Spinal cord (tissue), 9 donors: ENCODE measurements at regions not wholly inside any gene's neighbourhood (a gene's known extent, or its start where the extent isn't known, plus 50 kb on each side); places are given as distances from the start of the nearest gene placed in this dataset.

Experiments
- DNase-seq, 6 donors: peaks; one replicate each; pipeline versions ENCODE4 v3.0.0 to v3.0.0-alpha.2; 2013 to 2015; ENCODE audit warnings: low spot score in 6 of 6, low read depth in 4 of 6
- H3K27ac ChIP-seq: one replicate; pipeline ENCODE4 v1.5.1; 2013; ENCODE audit warnings: low read depth, low read length, control low read depth
- H3K27me3 ChIP-seq: one replicate; pipeline ENCODE4 v1.6.1; 2013; ENCODE audit warnings: low read length; ENCODE audit not compliant: control insufficient read depth, insufficient read depth
- H3K36me3 ChIP-seq: one replicate; pipeline ENCODE4 v1.6.1; 2013; ENCODE audit warnings: low read length; ENCODE audit not compliant: control insufficient read depth, insufficient read depth
- H3K4me1 ChIP-seq: one replicate; pipeline ENCODE4 v1.6.1; 2013; ENCODE audit warnings: low read length; ENCODE audit not compliant: control insufficient read depth, insufficient read depth
- H3K4me3 ChIP-seq: one replicate; pipeline ENCODE4 v1.5.1; 2013; ENCODE audit warnings: low read depth, low read length, control low read depth
- H3K9me3 ChIP-seq: one replicate; pipeline ENCODE4 v1.6.1; 2013; ENCODE audit warnings: low read length; ENCODE audit not compliant: control insufficient read depth, insufficient read depth
- WGBS: methylation state at CpG from one replicate; pipeline ENCODE4 v1.1.5; 2013; ENCODE audit warnings: missing lambda C conversion rate; ENCODE audit not compliant: insufficient coverage; 5-methylcytosine and 5-hydroxymethylcytosine counted together
- donor health status: healthy.

DNA sequence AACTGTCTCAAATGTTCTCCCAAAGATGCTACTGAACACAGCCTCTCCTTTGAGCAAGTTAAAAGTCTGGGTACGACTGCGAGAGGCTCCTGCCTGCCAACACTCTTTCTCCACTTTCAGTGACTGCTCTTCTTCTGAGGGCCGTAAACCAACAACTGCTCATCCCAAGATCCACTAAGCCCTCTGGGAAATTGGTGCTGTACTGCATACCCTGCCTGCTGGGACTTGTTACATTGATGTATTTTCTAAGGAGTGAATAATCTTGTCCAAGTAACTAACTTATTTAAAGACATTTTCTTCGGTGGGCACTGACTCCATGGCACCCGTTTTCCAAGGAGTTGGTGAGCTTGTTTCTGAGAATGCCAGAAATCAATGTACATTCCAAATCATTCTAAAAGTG is 87.2 kb downstream of the ZNF280B start:
- peaks cover 9% of the 10 kb centered on the region for H3K27me3 ChIP-seq

DNA sequence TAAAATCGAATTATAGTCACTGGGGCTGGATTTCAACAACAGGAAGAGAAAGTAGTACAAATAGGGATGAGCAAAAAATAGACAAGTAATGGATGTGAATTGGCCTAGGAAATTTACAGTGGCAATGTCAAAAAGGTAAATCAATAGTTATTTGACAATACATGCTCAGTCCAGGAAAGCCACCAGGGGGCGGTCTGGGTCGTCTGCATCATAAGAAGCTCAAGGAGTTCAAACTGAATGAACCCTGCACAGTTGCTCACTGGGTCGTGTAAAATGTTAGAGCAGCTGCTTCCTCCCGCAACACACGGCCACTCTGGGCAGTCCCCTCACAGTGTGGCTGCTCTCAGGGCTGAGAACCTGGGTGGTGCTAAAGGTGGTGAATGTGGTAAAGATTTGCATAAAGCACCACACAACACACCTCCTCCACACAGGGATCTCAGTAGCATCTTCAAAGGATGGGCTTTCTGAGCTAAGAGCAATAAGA is 85.9 kb downstream of the ZNF280B start:
- H3K27me3 ChIP-seq, result peaks cover 9% of the 10 kb centered on the region
- WGBS, result 0% methylated on average over 3 of the region's 6 CpGs
- H3K4me1 ChIP-seq, result peaks cover 3% of the 10 kb centered on the region
- no peak overlapping the region for H3K27ac ChIP-seq
- no peaks in the 10 kb centered on the region for H3K36me3 ChIP-seq
- peak in 2 of 6 donors; percentile 52 to 76 for DNase-seq
- H3K4me3 ChIP-seq, result no peak overlapping the region
- H3K9me3 ChIP-seq, result no peaks in the 10 kb centered on the region

More for the DNA sequence above, 87.2 kb downstream of the ZNF280B start:
- Histone ChIP-seq H3K4me3 (no peak overlapping the region), H3K27ac (no peak overlapping the region), H3K9me3 (no peaks in the 10 kb centered on the region), H3K36me3 (no peaks in the 10 kb centered on the region), H3K4me1 (peaks cover 3% of the 10 kb centered on the region)
- 26% methylated on average over 2 of the region's 5 CpGs for WGBS
- no peak for DNase-seq

- no peak overlapping the region for H3K4me3 ChIP-seq
- H3K36me3 ChIP-seq, result no peaks in the 10 kb centered on the region
- H3K9me3 ChIP-seq, result no peaks in the 10 kb centered on the region
- WGBS, result 100% methylated on average over 1 of the region's 3 CpGs
- H3K27me3 ChIP-seq, result peaks cover 8% of the 10 kb centered on the region
- no peak overlapping the region for H3K27ac ChIP-seq
- H3K4me1 ChIP-seq, result peaks cover 3% of the 10 kb centered on the region
- DNase-seq, result no peak
Measured at GRCh38 chr22:22423681-22424080, 84.9 kb downstream of the ZNF280B start.

- H3K27me3 ChIP-seq, result peaks cover 6% of the 10 kb centered on the region
Measured at GRCh38 chr22:22424210-22424800, 84.2 kb downstream of the ZNF280B start.

DNA sequence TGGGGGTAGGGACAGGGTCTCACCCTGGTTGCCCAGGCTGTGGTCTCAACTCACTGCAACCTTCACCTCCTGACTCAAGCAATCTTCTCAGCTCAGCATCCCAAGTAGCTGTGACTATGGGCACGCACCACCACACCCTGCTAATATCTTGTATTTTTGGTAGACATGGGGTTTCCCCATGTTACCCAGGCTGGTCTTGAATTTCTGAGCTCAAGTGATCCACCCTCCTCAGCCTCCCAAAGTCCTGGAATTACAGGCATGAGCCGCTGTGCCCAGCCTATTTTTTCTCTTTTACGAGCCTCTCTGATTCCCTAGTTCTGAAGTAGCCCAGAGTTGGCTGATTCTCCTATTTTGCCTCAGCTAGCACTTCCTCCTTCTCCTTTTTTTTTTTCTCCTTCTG is 83.6 kb downstream of the ZNF280B start:
- Histone ChIP-seq H3K36me3 (no peaks in the 10 kb centered on the region), H3K27ac (no peak overlapping the region), H3K27me3 (peaks cover 6% of the 10 kb centered on the region), H3K4me3 (no peak overlapping the region), H3K9me3 (no peaks in the 10 kb centered on the region), H3K4me1 (peaks cover 3% of the 10 kb centered on the region)
- DNase-seq, result no peak
- 80% methylated on average over 3 of the region's 3 CpGs for WGBS

More at GRCh38 chr22:22424210-22424800, 84.2 kb downstream of the ZNF280B start:
- H3K9me3 ChIP-seq, result no peaks in the 10 kb centered on the region
- H3K36me3 ChIP-seq, result no peaks in the 10 kb centered on the region
- no peak overlapping the region for H3K27ac ChIP-seq
- no peak overlapping the region for H3K4me3 ChIP-seq
- no peak for DNase-seq
- H3K4me1 ChIP-seq, result peaks cover 3% of the 10 kb centered on the region
- WGBS, result 68% methylated on average over 13 of the region's 13 CpGs

DNA sequence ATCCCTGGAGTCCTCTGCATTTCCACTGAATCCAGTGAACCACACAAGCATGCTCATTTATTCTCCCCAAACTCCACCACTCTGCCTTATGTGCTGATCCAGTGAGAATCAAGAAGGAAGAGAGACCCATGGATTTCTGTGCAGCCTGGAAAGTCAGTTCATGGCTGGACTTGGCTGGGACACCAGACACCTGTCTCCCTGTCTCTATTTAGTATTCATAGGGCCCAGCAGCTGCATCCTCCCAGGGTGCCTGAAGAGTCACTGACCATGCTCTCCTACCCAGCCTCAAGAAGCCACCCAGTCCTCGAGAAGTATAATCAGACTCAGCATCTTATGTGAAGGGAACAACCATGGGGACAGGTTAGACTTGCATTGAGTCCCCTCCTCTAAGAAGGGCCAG is 83.2 kb downstream of the ZNF280B start:
- no peak overlapping the region for H3K4me3 ChIP-seq
- no peaks in the 10 kb centered on the region for H3K9me3 ChIP-seq
- no peak for DNase-seq
- 80% methylated on average over 1 of the region's 1 CpG for WGBS
- H3K4me1 ChIP-seq, result peaks cover 3% of the 10 kb centered on the region
- peaks cover 4% of the 10 kb centered on the region for H3K27me3 ChIP-seq
- no peak overlapping the region for H3K27ac ChIP-seq
- no peaks in the 10 kb centered on the region for H3K36me3 ChIP-seq

DNA sequence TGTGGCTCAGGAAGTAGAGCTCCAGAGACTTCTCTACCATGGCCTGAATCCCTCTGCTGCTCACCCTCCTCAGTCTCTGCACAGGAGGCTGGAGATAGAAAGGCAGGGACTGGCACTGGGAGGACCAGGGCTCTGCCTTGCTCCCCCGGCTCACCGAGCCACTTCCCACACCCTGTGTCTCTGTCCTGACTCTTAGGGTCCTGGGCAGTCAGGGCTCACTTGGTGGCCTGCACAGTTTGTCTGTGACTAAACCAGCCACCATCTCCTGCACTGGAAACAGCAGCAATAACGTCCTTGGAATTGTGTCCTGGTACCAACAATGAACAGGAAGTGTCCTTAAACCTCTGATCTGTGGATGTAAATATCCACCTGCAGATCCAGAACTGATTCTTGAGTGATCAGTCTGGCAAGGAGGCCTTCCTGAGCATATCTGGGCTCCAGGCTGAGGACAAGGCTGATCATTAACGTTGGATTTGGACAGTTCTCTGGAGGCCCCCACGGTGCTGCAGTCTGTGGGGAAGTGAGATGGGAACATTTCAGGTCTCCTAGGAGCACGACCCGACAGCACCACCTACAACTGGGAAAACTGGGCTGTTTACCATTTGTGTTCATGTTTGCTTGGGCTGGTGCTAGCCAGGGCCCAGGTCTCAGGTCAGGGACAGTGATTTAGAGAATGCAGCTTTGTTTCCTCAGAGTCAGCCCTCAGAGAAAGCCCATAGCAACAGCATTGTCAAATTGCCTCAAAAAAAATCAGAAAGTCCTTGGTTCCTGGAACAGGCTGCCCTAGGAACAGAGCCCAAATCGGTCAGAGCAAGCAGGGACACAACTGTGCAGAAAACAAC is 82.5 kb downstream of the ZNF280B start:
- Histone ChIP-seq H3K36me3 (no peaks in the 10 kb centered on the region), H3K9me3 (no peaks in the 10 kb centered on the region), H3K27ac (no peak overlapping the region), H3K27me3 (peaks cover 2% of the 10 kb centered on the region), H3K4me1 (peaks cover 3% of the 10 kb centered on the region), H3K4me3 (no peak overlapping the region)
- peak in 2 of 6 donors; percentile 2 to 12 for DNase-seq
- WGBS, result 69% methylated on average over 6 of the region's 8 CpGs

DNA sequence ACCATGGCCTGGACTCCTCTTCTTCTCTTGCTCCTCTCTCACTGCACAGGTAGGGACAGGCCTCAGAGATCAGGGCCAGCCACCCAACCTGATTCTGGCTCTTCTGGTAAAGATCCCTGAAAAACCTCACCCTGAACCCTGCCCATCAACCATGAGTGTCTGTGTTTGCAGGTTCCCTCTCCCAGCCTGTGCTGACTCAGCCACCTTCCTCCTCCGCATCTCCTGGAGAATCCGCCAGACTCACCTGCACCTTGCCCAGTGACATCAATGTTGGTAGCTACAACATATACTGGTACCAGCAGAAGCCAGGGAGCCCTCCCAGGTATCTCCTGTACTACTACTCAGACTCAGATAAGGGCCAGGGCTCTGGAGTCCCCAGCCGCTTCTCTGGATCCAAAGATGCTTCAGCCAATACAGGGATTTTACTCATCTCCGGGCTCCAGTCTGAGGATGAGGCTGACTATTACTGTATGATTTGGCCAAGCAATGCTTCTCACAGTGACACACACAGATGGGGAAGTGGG is 80.9 kb downstream of the ZNF280B start:
- Histone ChIP-seq H3K36me3 (no peaks in the 10 kb centered on the region), H3K4me3 (no peak overlapping the region), H3K27me3 (no peaks in the 10 kb centered on the region), H3K9me3 (no peaks in the 10 kb centered on the region), H3K4me1 (peaks cover 3% of the 10 kb centered on the region), H3K27ac (no peak overlapping the region)
- 90% methylated on average over 2 of the region's 4 CpGs for WGBS
- DNase-seq, result no peak

- no peak overlapping the region for H3K27ac ChIP-seq
- no peak overlapping the region for H3K4me3 ChIP-seq
- no peaks in the 10 kb centered on the region for H3K27me3 ChIP-seq
- no peaks in the 10 kb centered on the region for H3K36me3 ChIP-seq
- peaks cover 3% of the 10 kb centered on the region for H3K4me1 ChIP-seq
- no peak for DNase-seq
- 87% methylated on average over 5 of the region's 8 CpGs for WGBS
- H3K9me3 ChIP-seq, result no peaks in the 10 kb centered on the region
Measured at GRCh38 chr22:22428222-22429098, 80.1 kb downstream of the ZNF280B start.
